ENCODE measurements at regions not wholly inside any gene's neighbourhood (a gene's known extent, or its start where the extent isn't known, plus 50 kb on each side); places are given as distances from the start of the nearest gene placed in this dataset.

GRCh38 chr9:31394015-31394473 lies 990.4 kb upstream of the ACO1 start:
- TF ChIP-seq CTCF (IDR thresholded peaks at IDR 0.05; ENCODE audit: low read length): no peak
- no peak for TF ChIP-seq EZH2 (optimal IDR thresholded peaks at IDR 0.05; ENCODE audit: low read depth, low read length)
- TF ChIP-seq EZH2phosphoT487 (IDR thresholded peaks at IDR 0.05; ENCODE audit: low read length): no peak
